Nephron (organoid): ENCODE measurements at regions not wholly inside any gene's neighbourhood (a gene's known extent, or its start where the extent isn't known, plus 50 kb on each side); places are given as distances from the start of the nearest gene placed in this dataset.

Source experiments
- H3K27ac Mint-ChIP-seq, 3 experiments: 2 replicates each; pipeline ENCODE4 v1.8.0; 2020; ENCODE audit warnings: mixed read lengths in 3 of 3, mild to moderate bottlenecking in 2 of 3, moderate library complexity in 1 of 3
- H3K27me3 Mint-ChIP-seq: 2 replicates; pipeline ENCODE4 v1.8.0; 2021; ENCODE audit warnings: low read depth, mild to moderate bottlenecking, moderate library complexity, mixed read lengths
- H3K36me3 Mint-ChIP-seq: 2 replicates; pipeline ENCODE4 v1.8.0; 2020; ENCODE audit warnings: low read depth, mixed read lengths
- H3K4me1 Mint-ChIP-seq: 2 replicates; pipeline ENCODE4 v1.8.0; 2020; ENCODE audit warnings: mixed read lengths
- H3K4me3 Mint-ChIP-seq, 3 experiments: 2 replicates each; pipeline ENCODE4 v1.8.0; 2020; ENCODE audit warnings: mild to moderate bottlenecking in 3 of 3, mixed read lengths in 3 of 3, moderate library complexity in 2 of 3
- H3K9me3 Mint-ChIP-seq: 2 replicates; pipeline ENCODE4 v1.8.0; 2020; ENCODE audit warnings: mixed read lengths
- TF ChIP-seq, protein P1 (sequence below), 3 experiments: fragments of 200-600 bp; sonication (generic); IDR thresholded peaks; one replicate each; pipeline ENCODE4 v1.5.0; 2021; ENCODE audit warnings: antibody characterized with exemption in 3 of 3; ENCODE audit not compliant: unreplicated experiment in 3 of 3

GRCh38 chr10:31706464-31707092 is 222.1 kb downstream of the ARHGAP12 start:
- Mint-ChIP-seq H3K36me3 (peaks cover 15% of the 10 kb centered on the region), H3K27me3 (no peaks in the 10 kb centered on the region), H3K4me1 (peaks cover 66% of the 10 kb centered on the region), H3K27ac (peak overlapping the region; percentile 83 to 91 (median 89)), H3K9me3 (peaks cover 25% of the 10 kb centered on the region), H3K4me3 (no peak overlapping the region)
- TF ChIP-seq, protein P1, sequence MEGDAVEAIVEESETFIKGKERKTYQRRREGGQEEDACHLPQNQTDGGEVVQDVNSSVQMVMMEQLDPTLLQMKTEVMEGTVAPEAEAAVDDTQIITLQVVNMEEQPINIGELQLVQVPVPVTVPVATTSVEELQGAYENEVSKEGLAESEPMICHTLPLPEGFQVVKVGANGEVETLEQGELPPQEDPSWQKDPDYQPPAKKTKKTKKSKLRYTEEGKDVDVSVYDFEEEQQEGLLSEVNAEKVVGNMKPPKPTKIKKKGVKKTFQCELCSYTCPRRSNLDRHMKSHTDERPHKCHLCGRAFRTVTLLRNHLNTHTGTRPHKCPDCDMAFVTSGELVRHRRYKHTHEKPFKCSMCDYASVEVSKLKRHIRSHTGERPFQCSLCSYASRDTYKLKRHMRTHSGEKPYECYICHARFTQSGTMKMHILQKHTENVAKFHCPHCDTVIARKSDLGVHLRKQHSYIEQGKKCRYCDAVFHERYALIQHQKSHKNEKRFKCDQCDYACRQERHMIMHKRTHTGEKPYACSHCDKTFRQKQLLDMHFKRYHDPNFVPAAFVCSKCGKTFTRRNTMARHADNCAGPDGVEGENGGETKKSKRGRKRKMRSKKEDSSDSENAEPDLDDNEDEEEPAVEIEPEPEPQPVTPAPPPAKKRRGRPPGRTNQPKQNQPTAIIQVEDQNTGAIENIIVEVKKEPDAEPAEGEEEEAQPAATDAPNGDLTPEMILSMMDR (IDR thresholded peaks at IDR 0.05; ENCODE audit: unreplicated experiment in 3 of 3): no peak

- Mint-ChIP-seq H3K9me3 (peaks cover 21% of the 10 kb centered on the region), H3K27ac (peak overlapping the region in 2 of 3 experiments; percentile 45 to 87), H3K4me1 (peaks cover 80% of the 10 kb centered on the region), H3K36me3 (peaks cover 12% of the 10 kb centered on the region), H3K27me3 (peaks cover 7% of the 10 kb centered on the region), H3K4me3 (no peak overlapping the region)
- TF ChIP-seq, protein P1 (IDR thresholded peaks at IDR 0.05; ENCODE audit: unreplicated experiment in 3 of 3): no peak
Measured at GRCh38 chr10:31705136-31705535, 223.5 kb downstream of the ARHGAP12 start.

DNA sequence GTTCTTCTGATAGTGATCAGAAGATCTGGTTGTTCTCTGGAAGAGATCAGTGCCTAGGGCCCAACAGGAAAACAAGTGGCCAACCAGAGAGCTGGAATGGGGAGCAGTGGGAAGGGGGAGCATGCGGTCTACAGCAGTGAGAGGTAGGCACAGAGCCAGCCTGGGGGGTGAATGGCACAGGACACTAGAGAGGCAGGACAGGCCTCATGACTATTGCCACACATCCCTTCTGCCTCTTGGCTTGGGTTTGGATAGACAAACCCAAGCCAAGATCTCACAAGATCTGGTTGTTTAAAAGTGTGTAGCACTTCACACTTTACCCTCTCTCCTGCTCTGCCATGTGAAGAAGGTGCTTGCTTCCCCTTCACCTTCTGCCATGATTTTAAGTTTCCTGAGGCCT is 224.4 kb downstream of the ARHGAP12 start:
- TF ChIP-seq, protein P1 (IDR thresholded peaks at IDR 0.05; ENCODE audit: unreplicated experiment in 3 of 3): no peak
- H3K36me3 Mint-ChIP-seq: peaks cover 6% of the 10 kb centered on the region

DNA sequence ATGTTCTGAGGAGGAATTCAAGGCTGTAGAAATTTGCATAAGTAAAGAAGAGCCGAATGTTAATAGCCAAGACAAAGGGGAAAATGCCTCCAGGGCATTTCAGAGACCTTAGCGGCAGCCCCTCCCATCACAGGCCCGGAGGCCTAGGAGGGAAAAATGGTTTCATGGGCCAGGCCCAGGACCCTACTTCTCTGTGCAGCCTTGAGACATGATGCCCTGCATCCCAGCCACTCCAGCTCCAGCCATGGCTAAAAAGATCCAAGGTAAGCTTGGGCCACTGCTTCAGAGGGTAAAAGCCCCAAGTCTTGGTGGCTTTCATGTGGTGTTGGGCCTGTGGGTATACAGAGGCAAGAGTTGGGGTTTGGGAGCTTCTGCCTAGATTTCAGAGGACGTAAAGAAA is 225.7 kb downstream of the ARHGAP12 start:
- Mint-ChIP-seq H3K27me3 (peaks cover 7% of the 10 kb centered on the region), H3K9me3 (peaks cover 10% of the 10 kb centered on the region), H3K27ac (peak overlapping the region in 2 of 3 experiments; percentile 65 to 93), H3K4me1 (peaks cover 80% of the 10 kb centered on the region), H3K4me3 (no peak overlapping the region), H3K36me3 (peaks cover 6% of the 10 kb centered on the region)
- TF ChIP-seq, protein P1 (IDR thresholded peaks at IDR 0.05; ENCODE audit: unreplicated experiment in 3 of 3): no peak

More for the DNA sequence above, 224.4 kb downstream of the ARHGAP12 start:
- Mint-ChIP-seq H3K27ac (peak overlapping the region in 2 of 3 experiments; percentile 45 to 87), H3K4me3 (no peak overlapping the region), H3K27me3 (peaks cover 7% of the 10 kb centered on the region), H3K9me3 (peaks cover 14% of the 10 kb centered on the region), H3K4me1 (peaks cover 80% of the 10 kb centered on the region)

DNA sequence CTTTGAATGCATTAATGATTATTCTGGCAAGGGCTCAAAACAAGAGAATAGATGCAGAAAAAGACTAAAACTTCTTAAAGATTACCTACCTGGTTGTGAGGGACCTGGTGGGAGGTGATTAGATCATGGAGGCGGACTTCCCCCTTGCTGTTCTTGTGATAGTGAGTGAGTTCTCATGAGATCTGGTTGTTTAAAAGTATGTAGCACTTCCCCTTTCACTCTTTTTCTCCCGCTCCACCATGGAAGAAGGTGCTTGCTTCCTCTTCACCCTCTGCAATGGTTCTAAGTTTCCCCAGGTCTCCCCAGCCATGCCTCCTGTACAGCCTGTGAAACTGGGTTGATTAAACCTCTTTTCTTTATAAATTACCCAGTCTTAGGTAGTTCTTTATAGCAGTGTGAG is 226.6 kb downstream of the ARHGAP12 start:
- H3K9me3 Mint-ChIP-seq: peaks cover 10% of the 10 kb centered on the region
- TF ChIP-seq, protein P1 (IDR thresholded peaks at IDR 0.05; ENCODE audit: unreplicated experiment in 3 of 3): no peak
- H3K4me1 Mint-ChIP-seq: peaks cover 80% of the 10 kb centered on the region
- H3K27me3 Mint-ChIP-seq: peaks cover 7% of the 10 kb centered on the region
- H3K27ac Mint-ChIP-seq: peak overlapping the region in 2 of 3 experiments; percentile 65 to 93
- H3K36me3 Mint-ChIP-seq: peaks cover 6% of the 10 kb centered on the region
- no peak overlapping the region for H3K4me3 Mint-ChIP-seq

GRCh38 chr10:31701546-31701945 is 227.1 kb downstream of the ARHGAP12 start:
- H3K4me1 Mint-ChIP-seq: peaks cover 78% of the 10 kb centered on the region
- H3K9me3 Mint-ChIP-seq: peaks cover 10% of the 10 kb centered on the region

More at GRCh38 chr10:31701546-31701945, 227.1 kb downstream of the ARHGAP12 start:
- Mint-ChIP-seq H3K27me3 (peaks cover 7% of the 10 kb centered on the region), H3K27ac (peak overlapping the region in 2 of 3 experiments; percentile 65 to 93), H3K36me3 (peaks cover 6% of the 10 kb centered on the region), H3K4me3 (no peak overlapping the region)
- TF ChIP-seq, protein P1 (IDR thresholded peaks at IDR 0.05; ENCODE audit: unreplicated experiment in 3 of 3): no peak
